Neural cell (in vitro differentiated cells): ENCODE measurements at regions not wholly inside any gene's neighbourhood (a gene's known extent, or its start where the extent isn't known, plus 50 kb on each side); places are given as distances from the start of the nearest gene placed in this dataset.

Experiments
- H2AFZ ChIP-seq: fragments of 200-600, 300-800 bp; sonication (generic), shearing (Covaris generic); 2 replicates; pipeline ENCODE4 v1.6.0; 2014; ENCODE audit warnings: low read depth, mild to moderate bottlenecking, antibody characterized with exemption, low read length, moderate library complexity
- H3F3A ChIP-seq: fragments of 200-600 bp; shearing (Covaris generic); 2 replicates; pipeline ENCODE4 v1.6.1; 2016; ENCODE audit warnings: mild to moderate bottlenecking, moderate library complexity, mixed read lengths, antibody characterized with exemption, low read length; ENCODE audit not compliant: insufficient read depth, poor library complexity, severe bottlenecking
- H3K27ac ChIP-seq: fragments of 200-600, 300-800 bp; sonication (generic), shearing (Covaris generic); 2 replicates; pipeline ENCODE4 v1.5.1; 2014; ENCODE audit warnings: mild to moderate bottlenecking, low read length, moderate library complexity
- H3K27me3 ChIP-seq: fragments of 300-800, 200-600 bp; sonication (generic), shearing (Covaris generic); 2 replicates; pipeline ENCODE4 v1.6.0; 2014; ENCODE audit warnings: mild to moderate bottlenecking, low read depth, low read length, moderate library complexity; ENCODE audit not compliant: insufficient read depth
- H3K36me3 ChIP-seq: fragments of 300-800, 200-600 bp; sonication (generic), shearing (Covaris generic); 2 replicates; pipeline ENCODE4 v1.5.1; 2014; ENCODE audit warnings: mild to moderate bottlenecking, antibody characterized with exemption, low read length, moderate library complexity; ENCODE audit not compliant: insufficient read depth
- H3K4me2 ChIP-seq: fragments of 300-800, 200-600 bp; sonication (generic), shearing (Covaris generic); 2 replicates; pipeline ENCODE4 v1.6.0; 2014; ENCODE audit warnings: mild to moderate bottlenecking, low read length
- H3K4me3 ChIP-seq: fragments of 300-800, 200-600 bp; sonication (generic), shearing (Covaris generic); 2 replicates; pipeline ENCODE4 v1.5.1; 2014; ENCODE audit warnings: mild to moderate bottlenecking, low read length, moderate library complexity
- H3K79me2 ChIP-seq: fragments of 200-600 bp; shearing (Covaris generic); replicated peaks from 2 replicates; pipeline ENCODE4 v1.6.0; 2014; ENCODE audit warnings: mild to moderate bottlenecking, low read length, moderate library complexity; ENCODE audit not compliant: insufficient read depth
- H3K9ac ChIP-seq: fragments of 300-800, 200-600 bp; sonication (generic), shearing (Covaris generic); 2 replicates; pipeline ENCODE4 v1.6.1; 2016; ENCODE audit warnings: mild to moderate bottlenecking, low read length, mixed read lengths
- H3K9me2 ChIP-seq: fragments of 200-600 bp; shearing (Covaris generic); 2 replicates; pipeline ENCODE4 v1.6.1; 2016; ENCODE audit warnings: mild to moderate bottlenecking, low read length, mixed read lengths; ENCODE audit not compliant: insufficient read depth
- H3K9me3 ChIP-seq: fragments of 200-600, 300-800 bp; sonication (generic), shearing (Covaris generic); 2 replicates; pipeline ENCODE4 v1.6.1; 2016; ENCODE audit warnings: mild to moderate bottlenecking, mixed run types, low read length, moderate library complexity, mixed read lengths
- H4K20me1 ChIP-seq: fragments of 200-600 bp; shearing (Covaris generic); 2 replicates; pipeline ENCODE4 v1.6.1; 2016; ENCODE audit warnings: mild to moderate bottlenecking, mixed run types; ENCODE audit not compliant: insufficient read depth
- EP300 ChIP-seq: fragments of 450-650 bp; conservative IDR thresholded peaks from 2 replicates; pipeline ENCODE4 v1.6.1; 2014; ENCODE audit warnings: antibody characterized with exemption, mild to moderate bottlenecking, moderate library complexity; ENCODE audit not compliant: poor library complexity, severe bottlenecking
- EZH2 ChIP-seq: fragments of 200-600, 300-800 bp; shearing (Covaris generic), sonication (generic); IDR thresholded peaks from 2 replicates; pipeline ENCODE4 v1.6.1; 2014; ENCODE audit warnings: antibody characterized with exemption, low read length, borderline replicate concordance, mild to moderate bottlenecking; ENCODE audit not compliant: insufficient read depth, poor library complexity, severe bottlenecking
- MXI1 ChIP-seq: fragments of 450-650 bp; conservative IDR thresholded peaks from 2 replicates; pipeline ENCODE4 v1.6.1; 2014; ENCODE audit warnings: antibody characterized with exemption, mild to moderate bottlenecking; ENCODE audit not compliant: poor library complexity, severe bottlenecking
- POLR2AphosphoS5 ChIP-seq: IDR thresholded peaks from 2 replicates; pipeline ENCODE4 v1.6.1; 2012
- RAD21 ChIP-seq: fragments of 450-650 bp; conservative IDR thresholded peaks from 2 replicates; pipeline ENCODE4 v1.6.1; 2014; ENCODE audit warnings: antibody characterized with exemption, mild to moderate bottlenecking, moderate library complexity
- SMC3 ChIP-seq: fragments of 450-650 bp; conservative IDR thresholded peaks from 2 replicates; pipeline ENCODE4 v1.6.1; 2014; ENCODE audit warnings: antibody characterized with exemption, mild to moderate bottlenecking, moderate library complexity; ENCODE audit not compliant: poor library complexity
- TAF1 ChIP-seq: IDR thresholded peaks from 2 replicates; pipeline ENCODE4 v1.6.1; 2012; ENCODE audit warnings: low read depth
- TF ChIP-seq, protein P1 (sequence below): IDR thresholded peaks from 2 replicates; pipeline ENCODE4 v1.6.1; 2012; ENCODE audit warnings: borderline replicate concordance
- TF ChIP-seq, protein P2 (sequence below): fragments of 450-650 bp; IDR thresholded peaks from 2 replicates; pipeline ENCODE4 v1.5.1; 2014; ENCODE audit warnings: antibody characterized with exemption, mild to moderate bottlenecking, moderate library complexity; ENCODE audit not compliant: poor library complexity, severe bottlenecking

DNA sequence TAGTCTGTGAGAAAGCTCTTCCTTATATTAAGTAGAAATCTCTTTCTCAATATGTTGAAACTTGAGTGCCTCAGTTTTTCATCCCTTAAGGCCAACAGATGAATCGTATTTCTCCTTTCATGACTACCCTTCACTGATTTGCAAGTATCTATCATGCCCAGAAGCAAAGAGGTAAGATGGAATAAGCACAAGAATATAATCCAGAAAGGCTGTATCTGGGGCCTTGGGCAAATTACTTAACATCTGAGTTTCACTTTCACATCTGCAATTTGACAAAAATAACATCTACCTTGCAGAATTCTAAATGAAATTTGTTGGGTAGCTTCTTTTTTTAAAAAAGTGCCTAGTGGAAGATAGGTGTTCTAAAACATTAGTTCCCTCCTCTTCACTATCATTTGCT, 552.4 kb upstream of the ANO5 start:
- no peak for TF ChIP-seq RAD21
- TF ChIP-seq SMC3 = no peak
- TF ChIP-seq, protein P1, sequence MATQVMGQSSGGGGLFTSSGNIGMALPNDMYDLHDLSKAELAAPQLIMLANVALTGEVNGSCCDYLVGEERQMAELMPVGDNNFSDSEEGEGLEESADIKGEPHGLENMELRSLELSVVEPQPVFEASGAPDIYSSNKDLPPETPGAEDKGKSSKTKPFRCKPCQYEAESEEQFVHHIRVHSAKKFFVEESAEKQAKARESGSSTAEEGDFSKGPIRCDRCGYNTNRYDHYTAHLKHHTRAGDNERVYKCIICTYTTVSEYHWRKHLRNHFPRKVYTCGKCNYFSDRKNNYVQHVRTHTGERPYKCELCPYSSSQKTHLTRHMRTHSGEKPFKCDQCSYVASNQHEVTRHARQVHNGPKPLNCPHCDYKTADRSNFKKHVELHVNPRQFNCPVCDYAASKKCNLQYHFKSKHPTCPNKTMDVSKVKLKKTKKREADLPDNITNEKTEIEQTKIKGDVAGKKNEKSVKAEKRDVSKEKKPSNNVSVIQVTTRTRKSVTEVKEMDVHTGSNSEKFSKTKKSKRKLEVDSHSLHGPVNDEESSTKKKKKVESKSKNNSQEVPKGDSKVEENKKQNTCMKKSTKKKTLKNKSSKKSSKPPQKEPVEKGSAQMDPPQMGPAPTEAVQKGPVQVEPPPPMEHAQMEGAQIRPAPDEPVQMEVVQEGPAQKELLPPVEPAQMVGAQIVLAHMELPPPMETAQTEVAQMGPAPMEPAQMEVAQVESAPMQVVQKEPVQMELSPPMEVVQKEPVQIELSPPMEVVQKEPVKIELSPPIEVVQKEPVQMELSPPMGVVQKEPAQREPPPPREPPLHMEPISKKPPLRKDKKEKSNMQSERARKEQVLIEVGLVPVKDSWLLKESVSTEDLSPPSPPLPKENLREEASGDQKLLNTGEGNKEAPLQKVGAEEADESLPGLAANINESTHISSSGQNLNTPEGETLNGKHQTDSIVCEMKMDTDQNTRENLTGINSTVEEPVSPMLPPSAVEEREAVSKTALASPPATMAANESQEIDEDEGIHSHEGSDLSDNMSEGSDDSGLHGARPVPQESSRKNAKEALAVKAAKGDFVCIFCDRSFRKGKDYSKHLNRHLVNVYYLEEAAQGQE = no peak
- no peak for TF ChIP-seq EP300
- TF ChIP-seq TAF1 = no peak
- no peaks in the 10 kb centered on the region for H4K20me1 ChIP-seq
- no peak overlapping the region for H2AFZ ChIP-seq
- no peaks in the 10 kb centered on the region for H3F3A ChIP-seq
- no peak overlapping the region for H3K9ac ChIP-seq
- no peaks in the 10 kb centered on the region for H3K36me3 ChIP-seq
- H3K4me2 ChIP-seq = no peak overlapping the region
- H3K9me2 ChIP-seq = no peaks in the 10 kb centered on the region
- no peaks in the 10 kb centered on the region for H3K79me2 ChIP-seq
- no peak overlapping the region for H3K27ac ChIP-seq
- H3K27me3 ChIP-seq = no peaks in the 10 kb centered on the region
- H3K9me3 ChIP-seq = no peaks in the 10 kb centered on the region
- H3K4me3 ChIP-seq = no peak overlapping the region

DNA sequence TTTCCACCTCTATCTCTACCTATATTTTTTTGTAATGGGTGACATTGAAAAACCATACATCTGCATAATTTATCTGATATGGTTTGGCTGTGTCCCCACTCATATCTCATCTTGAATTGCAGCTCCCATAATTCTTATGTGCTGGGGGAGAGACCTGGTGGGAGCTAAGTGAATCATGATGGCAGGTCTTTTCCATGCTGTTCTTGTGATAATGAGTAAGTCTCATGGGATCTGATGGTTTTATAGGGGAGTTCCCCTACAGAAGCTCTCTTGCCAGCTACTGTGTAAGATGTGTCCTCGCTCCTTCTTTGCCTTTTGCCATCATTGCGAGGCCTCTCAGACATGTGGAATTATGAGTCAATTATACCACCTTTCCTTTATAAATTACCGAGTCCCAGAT, 551.0 kb upstream of the ANO5 start:
- no peak overlapping the region for H2AFZ ChIP-seq
- no peaks in the 10 kb centered on the region for H3F3A ChIP-seq
- no peak overlapping the region for H3K27ac ChIP-seq
- no peak for TF ChIP-seq TAF1
- TF ChIP-seq, protein P1 = no peak
- TF ChIP-seq POLR2AphosphoS5 = no peak
- no peak for TF ChIP-seq EP300
- TF ChIP-seq RAD21 = no peak
- no peak for TF ChIP-seq EZH2
- no peak for TF ChIP-seq MXI1
- TF ChIP-seq SMC3 = no peak
- TF ChIP-seq, protein P2, sequence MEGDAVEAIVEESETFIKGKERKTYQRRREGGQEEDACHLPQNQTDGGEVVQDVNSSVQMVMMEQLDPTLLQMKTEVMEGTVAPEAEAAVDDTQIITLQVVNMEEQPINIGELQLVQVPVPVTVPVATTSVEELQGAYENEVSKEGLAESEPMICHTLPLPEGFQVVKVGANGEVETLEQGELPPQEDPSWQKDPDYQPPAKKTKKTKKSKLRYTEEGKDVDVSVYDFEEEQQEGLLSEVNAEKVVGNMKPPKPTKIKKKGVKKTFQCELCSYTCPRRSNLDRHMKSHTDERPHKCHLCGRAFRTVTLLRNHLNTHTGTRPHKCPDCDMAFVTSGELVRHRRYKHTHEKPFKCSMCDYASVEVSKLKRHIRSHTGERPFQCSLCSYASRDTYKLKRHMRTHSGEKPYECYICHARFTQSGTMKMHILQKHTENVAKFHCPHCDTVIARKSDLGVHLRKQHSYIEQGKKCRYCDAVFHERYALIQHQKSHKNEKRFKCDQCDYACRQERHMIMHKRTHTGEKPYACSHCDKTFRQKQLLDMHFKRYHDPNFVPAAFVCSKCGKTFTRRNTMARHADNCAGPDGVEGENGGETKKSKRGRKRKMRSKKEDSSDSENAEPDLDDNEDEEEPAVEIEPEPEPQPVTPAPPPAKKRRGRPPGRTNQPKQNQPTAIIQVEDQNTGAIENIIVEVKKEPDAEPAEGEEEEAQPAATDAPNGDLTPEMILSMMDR = no peak
- no peaks in the 10 kb centered on the region for H3K9me2 ChIP-seq
- H3K9ac ChIP-seq = no peak overlapping the region
- no peaks in the 10 kb centered on the region for H3K79me2 ChIP-seq
- no peaks in the 10 kb centered on the region for H3K27me3 ChIP-seq
- H3K4me2 ChIP-seq = no peak overlapping the region
- no peaks in the 10 kb centered on the region for H3K9me3 ChIP-seq
- H4K20me1 ChIP-seq = no peaks in the 10 kb centered on the region
- no peak overlapping the region for H3K4me3 ChIP-seq
- H3K36me3 ChIP-seq = no peaks in the 10 kb centered on the region
